ENCODE measurements at regions not wholly inside any gene's neighbourhood (a gene's known extent, or its start where the extent isn't known, plus 50 kb on each side); places are given as distances from the start of the nearest gene placed in this dataset.
"Not testable (repeated sequence)": the region's sequence is repeated elsewhere in the genome, so short reads cannot be mapped to it uniquely, and the experiment has no call there.

- DNase-seq (ENCODE audit: low read depth), result no peak
Measured at GRCh38 chr9:6160579-6160978, 55.0 kb upstream of the IL33 start.

GRCh38 chr9:6153425-6153824, 62.2 kb upstream of the IL33 start:
- no peak for DNase-seq (ENCODE audit: low read depth)

- DNase-seq (ENCODE audit: low read depth), result no peak
Measured at GRCh38 chr9:6152788-6153187, 62.8 kb upstream of the IL33 start.

- DNase-seq (ENCODE audit: low read depth), result no peak
Measured at GRCh38 chr9:6150483-6150882, 65.1 kb upstream of the IL33 start.

- DNase-seq (ENCODE audit: low read depth), result no peak
Measured at GRCh38 chr9:6149315-6149714, 66.3 kb upstream of the IL33 start.

GRCh38 chr9:6147846-6148245, 67.8 kb upstream of the IL33 start:
- no peak for DNase-seq (ENCODE audit: low read depth)

- no peak for DNase-seq (ENCODE audit: low read depth)
Measured at GRCh38 chr9:6144947-6145346, 70.7 kb upstream of the IL33 start.

GRCh38 chr9:6142799-6143454, 72.7 kb upstream of the IL33 start:
- DNase-seq (ENCODE audit: low read depth), result no peak

GRCh38 chr9:6135780-6136179, 79.8 kb upstream of the IL33 start:
- not testable (repeated sequence) for DNase-seq (ENCODE audit: low read depth)

- no peak for DNase-seq (ENCODE audit: low read depth)
Measured at GRCh38 chr9:6134661-6135180, 80.9 kb upstream of the IL33 start.

GRCh38 chr9:6133346-6134063, 82.1 kb upstream of the IL33 start:
- no peak for DNase-seq (ENCODE audit: low read depth)

GRCh38 chr9:6132650-6133049, 83.0 kb upstream of the IL33 start:
- no peak for DNase-seq (ENCODE audit: low read depth)

- DNase-seq (ENCODE audit: low read depth), result no peak
Measured at GRCh38 chr9:6128030-6128429, 87.6 kb upstream of the IL33 start.

- no peak for DNase-seq (ENCODE audit: low read depth)
Measured at GRCh38 chr9:6126377-6126776, 89.2 kb upstream of the IL33 start.

GRCh38 chr9:6123416-6123815, 92.2 kb upstream of the IL33 start:
- no peak for DNase-seq (ENCODE audit: low read depth)

GRCh38 chr9:6121707-6122106, 93.9 kb upstream of the IL33 start:
- DNase-seq (ENCODE audit: low read depth), result no peak

GRCh38 chr9:6114424-6114823, 99.0 kb upstream of the RANBP6 start:
- DNase-seq (ENCODE audit: low read depth), result no peak

- no peak for DNase-seq (ENCODE audit: low read depth)
Measured at GRCh38 chr9:6113819-6114218, 98.4 kb upstream of the RANBP6 start.

GRCh38 chr9:6113312-6113711, 97.9 kb upstream of the RANBP6 start:
- no peak for DNase-seq (ENCODE audit: low read depth)

- DNase-seq (ENCODE audit: low read depth), result no peak
Measured at GRCh38 chr9:6109986-6110385, 94.6 kb upstream of the RANBP6 start.

- no peak for DNase-seq (ENCODE audit: low read depth)
Measured at GRCh38 chr9:6109571-6109970, 94.1 kb upstream of the RANBP6 start.

GRCh38 chr9:6106711-6107339, 91.4 kb upstream of the RANBP6 start:
- no peak for DNase-seq (ENCODE audit: low read depth)

- DNase-seq (ENCODE audit: low read depth), result no peak
Measured at GRCh38 chr9:6105738-6106137, 90.3 kb upstream of the RANBP6 start.
